GM12873 (cell line): ENCODE measurements at regions not wholly inside any gene's neighbourhood (a gene's known extent, or its start where the extent isn't known, plus 50 kb on each side); places are given as distances from the start of the nearest gene placed in this dataset.

Source experiments
- TF ChIP-seq, protein P1 (sequence below): IDR thresholded peaks from 2 replicates; pipeline ENCODE4 v1.5.1; 2012; ENCODE audit warnings: low read depth, mild to moderate bottlenecking, moderate library complexity, low read length, control low read depth; ENCODE audit not compliant: insufficient read depth; ENCODE audit errors: missing control alignments

DNA sequence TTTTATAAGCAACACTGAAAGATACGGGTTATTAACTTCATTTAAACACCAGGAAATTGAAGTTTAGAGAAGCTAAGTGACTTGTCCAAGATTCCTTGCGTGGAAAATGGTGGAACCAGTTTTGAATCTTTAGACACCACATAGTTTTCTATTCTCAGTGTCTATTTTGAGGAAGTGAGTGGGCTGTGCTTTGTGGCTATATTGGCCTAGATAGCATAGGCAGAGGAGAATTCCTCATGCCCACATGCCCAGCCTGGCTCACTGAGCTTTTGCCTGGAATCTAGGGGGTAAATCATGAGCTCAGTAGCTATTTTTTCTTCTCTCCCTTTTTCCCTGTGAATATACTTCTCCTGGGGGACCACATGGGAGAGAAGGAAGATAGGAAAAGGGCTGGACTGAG lies 431.3 kb downstream of the HS3ST3B1 start:
- TF ChIP-seq, protein P1, sequence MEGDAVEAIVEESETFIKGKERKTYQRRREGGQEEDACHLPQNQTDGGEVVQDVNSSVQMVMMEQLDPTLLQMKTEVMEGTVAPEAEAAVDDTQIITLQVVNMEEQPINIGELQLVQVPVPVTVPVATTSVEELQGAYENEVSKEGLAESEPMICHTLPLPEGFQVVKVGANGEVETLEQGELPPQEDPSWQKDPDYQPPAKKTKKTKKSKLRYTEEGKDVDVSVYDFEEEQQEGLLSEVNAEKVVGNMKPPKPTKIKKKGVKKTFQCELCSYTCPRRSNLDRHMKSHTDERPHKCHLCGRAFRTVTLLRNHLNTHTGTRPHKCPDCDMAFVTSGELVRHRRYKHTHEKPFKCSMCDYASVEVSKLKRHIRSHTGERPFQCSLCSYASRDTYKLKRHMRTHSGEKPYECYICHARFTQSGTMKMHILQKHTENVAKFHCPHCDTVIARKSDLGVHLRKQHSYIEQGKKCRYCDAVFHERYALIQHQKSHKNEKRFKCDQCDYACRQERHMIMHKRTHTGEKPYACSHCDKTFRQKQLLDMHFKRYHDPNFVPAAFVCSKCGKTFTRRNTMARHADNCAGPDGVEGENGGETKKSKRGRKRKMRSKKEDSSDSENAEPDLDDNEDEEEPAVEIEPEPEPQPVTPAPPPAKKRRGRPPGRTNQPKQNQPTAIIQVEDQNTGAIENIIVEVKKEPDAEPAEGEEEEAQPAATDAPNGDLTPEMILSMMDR = no peak

DNA sequence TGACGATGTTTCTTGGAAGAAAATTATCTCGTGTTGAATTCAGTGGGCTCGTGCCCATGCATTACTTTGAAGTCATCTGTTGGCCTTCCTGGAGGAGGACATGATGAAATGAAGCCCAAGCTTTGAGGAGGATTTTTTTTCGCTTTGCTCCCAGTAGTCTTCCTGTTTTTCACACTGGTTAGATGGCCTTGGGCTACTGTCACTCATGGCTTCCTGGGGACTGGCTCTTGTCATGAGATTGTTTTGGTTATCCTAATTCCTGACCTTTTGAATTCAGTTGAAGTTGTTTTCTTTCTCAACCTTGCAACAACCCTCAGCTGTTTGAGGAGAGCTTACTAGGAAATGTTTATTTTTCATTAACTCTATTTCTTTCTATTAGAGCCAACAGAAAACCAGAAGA lies 430.7 kb downstream of the HS3ST3B1 start:
- TF ChIP-seq, protein P1 = no peak

DNA sequence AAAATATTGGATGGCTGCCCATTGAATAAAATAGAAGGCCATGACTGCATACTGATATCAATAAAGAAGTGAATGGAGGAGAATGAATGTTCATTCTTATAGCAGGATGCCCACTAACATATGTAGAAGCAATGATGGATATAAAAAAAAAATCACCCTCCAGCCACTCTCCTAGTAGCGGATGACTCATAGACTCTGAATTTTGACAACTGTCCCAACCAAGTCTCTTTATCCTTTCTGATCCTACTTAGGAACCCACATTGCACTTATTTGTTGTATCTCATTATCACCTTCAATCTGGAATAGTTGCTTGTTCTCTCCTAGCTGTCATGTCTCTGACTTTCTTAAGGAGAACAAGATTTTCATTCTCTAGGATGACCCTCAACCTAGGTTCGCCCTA lies 429.9 kb downstream of the HS3ST3B1 start:
- TF ChIP-seq, protein P1 = no peak

DNA sequence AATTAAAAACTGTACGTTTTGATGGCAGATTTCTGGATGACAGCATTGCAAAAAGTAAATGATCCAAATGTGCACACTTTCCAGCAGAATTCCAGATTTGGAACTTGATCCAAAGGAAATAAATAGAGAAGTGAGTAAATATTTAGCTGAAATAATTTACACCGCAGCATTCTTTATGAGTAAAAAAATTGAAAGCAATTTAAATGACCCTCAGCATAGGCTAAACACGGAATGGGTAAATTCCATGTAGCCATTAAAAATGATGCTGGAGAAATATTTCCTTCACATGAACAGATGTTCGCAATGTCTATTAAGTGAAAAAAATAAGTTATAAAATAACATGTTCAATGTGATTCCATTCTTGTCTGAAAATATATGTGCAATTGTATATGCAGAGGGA lies 424.8 kb downstream of the HS3ST3B1 start:
- TF ChIP-seq, protein P1 = no peak

DNA sequence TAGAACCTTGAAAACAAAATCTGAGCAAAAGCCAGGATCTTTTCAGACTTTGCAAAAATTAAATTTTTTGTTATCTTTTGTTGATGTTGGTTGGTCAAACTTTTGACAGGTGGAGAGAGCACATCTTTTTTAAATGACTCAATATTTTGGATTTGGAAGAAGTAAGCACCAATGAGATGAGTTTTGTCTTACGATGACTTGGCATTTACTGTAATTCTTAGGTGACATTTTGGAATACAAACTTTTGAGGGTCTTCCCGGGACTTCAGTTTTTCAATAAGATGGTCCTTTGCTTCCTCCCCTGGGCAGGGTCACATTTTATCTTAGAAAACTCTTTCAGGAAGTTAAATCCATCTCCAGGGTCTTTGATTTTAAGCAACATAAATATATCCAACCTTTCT lies 423.9 kb downstream of the HS3ST3B1 start:
- TF ChIP-seq, protein P1 = no peak

DNA sequence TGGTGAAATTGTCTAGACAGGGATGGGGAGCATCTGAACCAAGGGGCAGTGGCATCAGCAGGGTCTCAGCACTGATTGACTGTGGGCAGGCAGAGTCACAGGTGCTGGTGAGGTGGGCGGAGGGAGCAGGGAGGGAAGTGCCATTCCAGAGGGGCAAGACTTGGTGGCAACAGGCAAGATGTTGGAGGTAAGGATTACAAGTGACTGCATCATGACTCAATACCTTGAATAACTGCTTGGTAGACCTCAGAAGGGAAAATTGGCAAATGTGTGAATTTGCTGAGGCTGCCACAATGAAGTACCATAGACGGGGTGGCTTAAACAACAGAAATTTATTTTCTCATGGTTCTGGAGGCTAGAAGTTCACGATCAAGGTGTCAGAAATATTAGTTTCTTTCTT lies 419.1 kb downstream of the HS3ST3B1 start:
- TF ChIP-seq, protein P1 = no peak

DNA sequence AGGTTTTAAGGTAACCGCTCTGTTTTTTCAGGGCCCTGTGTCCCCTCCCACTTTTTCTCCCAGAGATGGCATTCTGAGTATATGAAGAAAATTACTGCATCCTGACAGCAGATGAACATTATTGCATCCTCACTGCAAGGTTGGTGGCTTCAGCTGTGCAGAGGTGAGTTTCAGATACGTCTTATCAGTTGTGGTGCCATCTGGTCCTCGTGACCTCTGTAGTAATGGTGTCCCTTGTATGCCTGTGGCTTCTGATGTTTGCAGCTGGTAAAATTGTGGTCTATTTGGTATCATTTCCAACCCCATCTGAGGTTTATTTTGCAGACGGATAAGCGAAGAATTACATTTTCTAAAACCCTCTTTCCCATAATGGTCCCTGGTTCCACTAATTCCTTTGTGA lies 417.0 kb downstream of the HS3ST3B1 start:
- TF ChIP-seq, protein P1 = no peak

DNA sequence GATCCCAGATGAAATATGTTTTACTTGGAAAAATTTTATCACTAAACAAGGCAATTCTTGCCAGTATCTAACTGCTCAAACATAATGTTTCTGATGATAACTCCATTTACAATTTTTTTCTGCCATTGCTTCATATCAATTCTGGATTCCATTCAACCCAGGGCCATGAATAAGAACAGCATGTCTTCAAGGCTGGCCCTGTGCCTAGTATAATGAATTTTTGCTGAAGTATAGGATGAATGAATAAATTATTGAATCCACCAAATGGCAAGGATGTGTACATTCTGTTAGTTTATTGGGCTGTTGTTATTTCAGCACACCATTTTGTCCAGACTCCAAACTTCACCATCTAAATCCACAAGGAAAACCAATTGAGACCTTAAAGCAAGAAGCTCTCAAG lies 414.7 kb downstream of the HS3ST3B1 start:
- TF ChIP-seq, protein P1 = no peak
